ENCODE measurements at regions not wholly inside any gene's neighbourhood (a gene's known extent, or its start where the extent isn't known, plus 50 kb on each side); places are given as distances from the start of the nearest gene placed in this dataset.

DNA sequence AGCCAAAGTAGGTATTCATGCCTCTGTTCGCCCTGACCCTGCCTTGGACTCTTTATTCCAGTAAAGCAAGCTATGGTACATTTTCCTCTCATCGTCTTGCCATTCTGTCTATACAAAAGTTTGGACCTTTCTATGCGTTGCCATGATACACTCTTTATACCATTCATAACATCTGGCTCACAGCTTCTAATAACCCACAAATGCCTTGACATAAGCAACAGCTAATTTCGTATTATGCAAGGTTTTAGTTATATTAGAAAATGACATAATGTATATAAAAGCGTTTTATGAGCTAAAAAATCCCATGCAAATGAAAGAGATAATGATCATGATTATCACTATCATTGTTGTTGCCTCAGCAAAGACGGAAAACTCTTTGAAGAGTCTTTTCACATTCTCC lies 265.7 kb downstream of the TMEM167A start:
- TF ChIP-seq, protein P1, sequence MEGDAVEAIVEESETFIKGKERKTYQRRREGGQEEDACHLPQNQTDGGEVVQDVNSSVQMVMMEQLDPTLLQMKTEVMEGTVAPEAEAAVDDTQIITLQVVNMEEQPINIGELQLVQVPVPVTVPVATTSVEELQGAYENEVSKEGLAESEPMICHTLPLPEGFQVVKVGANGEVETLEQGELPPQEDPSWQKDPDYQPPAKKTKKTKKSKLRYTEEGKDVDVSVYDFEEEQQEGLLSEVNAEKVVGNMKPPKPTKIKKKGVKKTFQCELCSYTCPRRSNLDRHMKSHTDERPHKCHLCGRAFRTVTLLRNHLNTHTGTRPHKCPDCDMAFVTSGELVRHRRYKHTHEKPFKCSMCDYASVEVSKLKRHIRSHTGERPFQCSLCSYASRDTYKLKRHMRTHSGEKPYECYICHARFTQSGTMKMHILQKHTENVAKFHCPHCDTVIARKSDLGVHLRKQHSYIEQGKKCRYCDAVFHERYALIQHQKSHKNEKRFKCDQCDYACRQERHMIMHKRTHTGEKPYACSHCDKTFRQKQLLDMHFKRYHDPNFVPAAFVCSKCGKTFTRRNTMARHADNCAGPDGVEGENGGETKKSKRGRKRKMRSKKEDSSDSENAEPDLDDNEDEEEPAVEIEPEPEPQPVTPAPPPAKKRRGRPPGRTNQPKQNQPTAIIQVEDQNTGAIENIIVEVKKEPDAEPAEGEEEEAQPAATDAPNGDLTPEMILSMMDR (IDR thresholded peaks at IDR 0.05): no peak
- TF ChIP-seq POLR2AphosphoS5 (IDR thresholded peaks at IDR 0.05): no peak

Data from upper lobe of left lung (tissue), 4 donors.